ENCODE measurements at regions not wholly inside any gene's neighbourhood (a gene's known extent, or its start where the extent isn't known, plus 50 kb on each side); places are given as distances from the start of the nearest gene placed in this dataset.

GRCh38 chr12:45627407-45628069 lies 102.0 kb upstream of the ARID2 start:
- DNase-seq (ENCODE audit: low read depth in 2 of 2), result no peak

- DNase-seq (ENCODE audit: low read depth in 2 of 2), result no peak
Observed at GRCh38 chr12:45629292-45629691, 100.2 kb upstream of the ARID2 start.

DNA sequence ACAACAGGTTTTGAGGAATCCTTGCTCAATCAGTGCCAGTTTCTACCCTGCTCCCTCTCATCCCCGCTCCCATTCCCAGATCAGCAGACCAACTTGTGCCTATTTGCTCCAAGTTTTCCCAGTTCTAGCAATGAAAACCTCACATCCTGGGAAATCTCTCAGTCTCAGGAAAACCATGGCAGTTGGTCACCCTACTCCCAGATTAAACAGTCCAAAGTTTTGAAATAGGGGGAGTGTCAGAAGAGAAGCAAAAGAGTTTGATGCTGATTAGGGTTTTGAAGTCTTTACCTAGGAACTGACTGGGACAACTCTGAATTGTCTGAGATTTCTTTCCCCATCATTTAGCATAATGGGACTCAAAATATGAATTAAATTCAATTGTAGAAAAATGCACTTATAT lies 95.8 kb upstream of the ARID2 start:
- DNase-seq (ENCODE audit: low read depth in 2 of 2), result no peak

- DNase-seq (ENCODE audit: low read depth in 2 of 2), result no peak
Observed at GRCh38 chr12:45634273-45634917, 95.1 kb upstream of the ARID2 start.

GRCh38 chr12:45637242-45637641 lies 92.3 kb upstream of the ARID2 start:
- DNase-seq (ENCODE audit: low read depth in 2 of 2), result no peak

DNA sequence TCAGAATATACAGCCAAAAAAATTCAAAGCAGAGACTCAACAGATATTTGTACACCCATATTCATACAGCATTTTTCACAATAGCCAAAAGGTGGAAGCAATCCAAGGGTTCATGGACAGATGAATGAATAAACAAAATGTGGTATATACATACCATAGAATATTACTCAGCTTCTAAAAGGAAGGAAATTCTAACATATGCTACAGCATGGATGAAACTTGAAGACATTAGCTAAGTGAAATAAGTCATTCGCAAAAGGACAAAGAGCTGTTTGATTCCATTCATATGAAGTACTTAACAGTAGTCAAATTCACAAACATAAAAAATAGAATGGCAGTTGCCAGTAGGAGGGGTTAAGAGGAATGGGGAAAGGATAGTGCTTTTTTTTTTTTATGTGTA lies 91.8 kb upstream of the ARID2 start:
- no peak for DNase-seq (ENCODE audit: low read depth in 2 of 2)

DNA sequence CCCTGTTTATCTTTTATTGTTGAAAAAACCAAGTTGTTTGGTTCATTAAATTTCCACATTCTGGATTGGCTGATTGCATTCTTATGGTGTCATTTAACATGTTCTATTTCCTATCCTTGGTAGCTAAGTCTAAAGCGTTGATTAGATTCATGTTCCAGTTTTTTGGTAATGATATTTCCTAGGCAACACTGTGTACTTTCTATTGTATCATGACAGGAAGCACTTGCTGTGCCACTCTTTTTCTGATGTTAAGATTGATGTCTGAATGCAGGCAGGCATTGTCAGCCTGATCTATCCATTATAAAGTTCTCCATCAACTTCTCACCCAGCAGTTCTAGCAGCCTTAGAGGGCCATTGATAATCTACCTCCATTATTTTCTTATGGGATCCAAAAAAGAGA lies 91.1 kb upstream of the ARID2 start:
- no peak for DNase-seq (ENCODE audit: low read depth in 2 of 2)

GRCh38 chr12:45644541-45644940 lies 85.0 kb upstream of the ARID2 start:
- DNase-seq (ENCODE audit: low read depth in 2 of 2), result no peak

GRCh38 chr12:45646851-45647581 lies 82.5 kb upstream of the ARID2 start:
- no peak for DNase-seq (ENCODE audit: low read depth in 2 of 2)

GRCh38 chr12:45648070-45648469 lies 81.4 kb upstream of the ARID2 start:
- no peak for DNase-seq (ENCODE audit: low read depth in 2 of 2)

- no peak for DNase-seq (ENCODE audit: low read depth in 2 of 2)
Observed at GRCh38 chr12:45651029-45651428, 78.5 kb upstream of the ARID2 start.

GRCh38 chr12:45654002-45654665 lies 75.4 kb upstream of the ARID2 start:
- DNase-seq (ENCODE audit: low read depth in 2 of 2), result no peak

DNA sequence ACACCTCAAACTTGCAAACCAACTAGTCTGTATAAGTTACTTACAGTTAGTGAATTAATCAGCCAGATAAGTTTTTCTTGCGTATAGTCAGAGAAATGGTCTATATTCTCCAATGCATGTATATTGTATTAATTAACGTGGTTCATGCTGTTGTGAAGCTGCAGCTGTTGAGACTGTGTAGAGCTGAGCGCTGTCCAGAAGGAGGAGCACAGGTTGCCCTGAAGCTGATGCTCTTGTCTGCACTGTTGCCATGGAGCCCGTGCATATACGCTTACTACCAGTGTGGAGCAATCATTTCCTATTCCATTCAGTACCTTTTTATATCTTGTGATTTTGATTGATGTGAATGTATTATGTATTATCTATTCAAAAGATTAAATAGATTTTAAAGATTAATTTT lies 74.3 kb upstream of the ARID2 start:
- DNase-seq (ENCODE audit: low read depth in 2 of 2), result peak in 1 of 2 donors; percentile 9

DNA sequence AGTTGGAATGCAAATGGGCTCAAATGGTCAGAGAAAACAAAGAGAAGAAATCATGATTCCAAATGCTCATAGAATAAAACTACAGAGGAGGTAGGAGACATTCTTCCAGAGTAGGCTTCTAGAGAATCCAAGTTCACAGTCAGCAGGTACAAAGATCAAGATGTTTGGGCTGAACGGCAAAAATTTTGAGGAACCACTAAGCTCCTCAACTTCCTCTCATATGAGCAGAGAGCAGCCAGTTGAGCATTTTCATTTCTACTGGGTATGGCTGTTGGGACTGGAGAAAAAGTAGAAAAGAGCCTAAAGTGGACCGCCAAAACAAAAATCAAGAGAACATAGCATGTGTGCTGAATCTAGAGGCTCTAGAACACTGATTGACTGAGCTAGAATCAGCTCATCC lies 73.8 kb upstream of the ARID2 start:
- DNase-seq (ENCODE audit: low read depth in 2 of 2), result no peak

DNA sequence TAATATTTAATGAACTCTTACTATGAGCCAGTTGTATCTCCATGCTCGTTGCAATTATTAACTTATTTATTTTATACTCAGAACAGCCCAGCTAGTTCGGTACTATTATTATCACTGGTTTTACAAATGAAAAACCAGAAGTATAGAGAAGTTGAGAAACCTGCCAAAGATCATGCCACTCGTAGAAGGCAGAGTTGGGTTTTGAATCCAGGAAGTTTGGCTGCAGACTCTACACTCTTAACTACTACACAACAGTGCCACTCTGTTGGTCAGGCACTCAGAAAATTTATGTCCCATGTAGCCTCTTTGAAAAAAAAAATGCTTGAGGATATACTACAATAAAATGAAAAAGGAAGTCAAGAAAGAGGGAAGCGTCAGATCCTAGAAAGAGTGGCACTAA lies 71.5 kb upstream of the ARID2 start:
- DNase-seq (ENCODE audit: low read depth in 2 of 2), result no peak

- DNase-seq (ENCODE audit: low read depth in 2 of 2), result no peak
Observed at GRCh38 chr12:45660330-45660729, 69.2 kb upstream of the ARID2 start.

DNA sequence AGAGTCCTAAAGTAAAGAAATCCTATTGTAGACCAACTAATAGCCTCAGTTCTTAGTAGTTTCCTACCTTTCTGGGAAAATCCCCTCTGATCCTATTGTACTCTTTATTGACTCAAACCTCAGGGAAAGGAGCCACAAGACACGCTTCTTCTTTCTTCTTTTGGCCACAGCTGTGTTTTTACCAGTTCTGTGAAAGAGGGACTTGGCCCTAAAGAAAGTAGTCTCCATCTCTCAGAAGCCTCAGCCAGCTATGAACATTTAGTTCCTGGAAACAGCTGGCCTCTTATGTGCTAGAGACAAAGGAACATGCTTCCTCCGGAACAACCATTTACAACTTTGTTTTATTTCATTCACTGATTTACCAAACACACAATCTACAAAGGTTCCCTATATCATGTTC lies 66.1 kb upstream of the ARID2 start:
- DNase-seq (ENCODE audit: low read depth in 2 of 2), result no peak

GRCh38 chr12:45665941-45666340 lies 63.6 kb upstream of the ARID2 start:
- DNase-seq (ENCODE audit: low read depth in 2 of 2), result no peak

- no peak for DNase-seq (ENCODE audit: low read depth in 2 of 2)
Observed at GRCh38 chr12:45666396-45666795, 63.1 kb upstream of the ARID2 start.

GRCh38 chr12:45666816-45667215 lies 62.7 kb upstream of the ARID2 start:
- DNase-seq (ENCODE audit: low read depth in 2 of 2), result no peak

DNA sequence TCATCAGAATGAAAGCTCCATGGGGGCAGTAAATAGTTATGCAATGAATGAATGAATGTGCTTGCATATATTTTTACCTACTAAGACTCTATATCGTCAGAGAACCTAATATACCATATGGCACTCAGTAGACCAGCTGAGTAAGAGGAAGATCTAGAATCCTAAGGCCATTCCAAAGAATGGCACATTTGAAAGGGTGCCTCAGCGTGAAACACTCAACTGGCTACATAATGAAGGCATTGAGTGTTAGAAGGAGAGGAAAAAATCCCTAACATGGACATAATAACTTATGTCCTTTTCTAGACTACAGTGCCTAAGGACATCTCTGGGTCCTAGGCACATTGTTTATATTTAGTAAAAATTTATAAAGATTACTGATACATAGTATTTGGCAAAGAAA lies 61.7 kb upstream of the ARID2 start:
- DNase-seq (ENCODE audit: low read depth in 2 of 2), result no peak

DNA sequence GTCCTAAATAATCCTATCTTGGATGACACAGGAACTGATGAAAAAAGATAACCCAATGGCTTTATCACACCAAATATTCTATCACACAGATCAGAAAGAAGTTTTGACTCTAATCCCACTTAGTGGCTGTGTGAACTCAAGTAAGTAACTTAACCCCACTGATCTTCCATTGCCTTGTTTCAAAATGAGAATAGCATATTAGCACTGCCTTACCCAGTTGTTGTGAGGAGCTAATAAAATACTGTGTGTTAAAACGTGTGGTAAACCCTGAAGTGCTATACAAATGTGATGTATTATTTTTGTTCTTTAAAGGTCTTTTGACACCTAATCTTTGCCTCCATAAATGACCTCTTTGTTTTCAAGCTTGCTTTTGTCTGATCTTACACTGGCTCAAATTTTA lies 60.9 kb upstream of the ARID2 start:
- DNase-seq (ENCODE audit: low read depth in 2 of 2), result no peak

DNA sequence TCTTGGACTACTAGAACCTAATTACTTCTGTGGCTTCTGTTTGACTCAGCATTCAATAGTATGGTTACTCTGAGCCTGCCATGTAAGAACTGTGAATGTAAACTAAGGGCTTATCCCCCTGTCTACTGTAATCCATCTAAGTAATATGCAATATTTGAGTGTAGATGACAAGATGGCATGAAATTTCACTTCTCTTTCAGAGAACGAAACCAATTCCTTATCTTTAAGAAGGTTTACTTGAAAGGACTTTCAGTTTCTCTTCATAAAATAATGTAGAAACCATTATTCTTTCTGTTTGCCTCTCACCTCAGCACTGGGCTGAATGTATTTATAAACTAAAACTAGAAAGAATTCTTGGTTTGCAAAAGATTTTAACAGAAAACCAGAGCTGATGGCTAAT lies 60.4 kb upstream of the ARID2 start:
- DNase-seq (ENCODE audit: low read depth in 2 of 2), result no peak
